HG03565 (cell line): ENCODE measurements at regions not wholly inside any gene's neighbourhood (a gene's known extent, or its start where the extent isn't known, plus 50 kb on each side); places are given as distances from the start of the nearest gene placed in this dataset.

Experiments
- ATAC-seq: cut with Tn5 transposase; IDR thresholded peaks from one replicate; pipeline ENCODE4 v1.9.1; 2021; ENCODE audit warnings: mild to moderate bottlenecking, moderate library complexity; ENCODE audit not compliant: unreplicated experiment

GRCh38 chrX:9312922-9313867 is 151.7 kb upstream of the TBL1X start:
- ATAC-seq, result no peak

GRCh38 chrX:9315086-9315485 is 149.8 kb upstream of the TBL1X start:
- ATAC-seq, result no peak

DNA sequence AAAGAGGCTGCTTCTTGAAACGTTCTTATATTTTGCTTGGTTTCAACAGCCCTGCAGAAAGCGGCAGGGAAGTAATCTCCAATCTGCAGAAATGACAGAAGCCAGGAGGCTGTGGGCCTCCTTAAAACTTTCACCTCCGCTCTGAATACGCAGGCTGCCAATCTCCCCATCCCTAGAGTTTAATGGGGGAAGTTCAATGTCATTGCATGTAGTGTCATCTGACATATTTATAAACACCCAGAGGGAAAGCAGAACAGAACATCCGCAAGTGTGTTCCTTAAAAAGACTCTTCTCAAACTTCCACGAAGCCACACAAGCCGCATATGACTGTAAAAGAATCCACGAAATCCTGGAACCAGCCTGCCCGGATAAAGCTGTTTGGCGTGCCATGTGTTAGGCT is 148.8 kb upstream of the TBL1X start:
- no peak for ATAC-seq

DNA sequence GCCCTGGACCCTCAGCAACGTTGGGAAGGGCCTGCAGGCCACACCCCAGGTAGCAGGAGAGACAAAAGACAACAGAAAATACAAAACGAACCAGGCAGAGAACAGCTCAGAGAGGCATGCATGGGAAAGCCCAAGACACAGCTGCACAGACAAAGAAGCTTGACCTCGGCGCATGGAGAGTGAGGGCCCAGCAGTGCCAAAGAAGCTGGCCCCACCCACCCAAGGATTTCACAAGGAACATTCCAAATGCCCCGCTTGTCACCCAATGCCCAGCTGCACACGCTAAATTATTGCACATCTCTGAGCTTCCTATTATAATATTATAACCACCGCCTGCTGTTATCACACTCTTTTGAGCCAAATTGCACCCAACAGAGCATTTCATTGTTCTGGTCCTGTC is 147.7 kb upstream of the TBL1X start:
- no peak for ATAC-seq

GRCh38 chrX:9318213-9318612 is 146.6 kb upstream of the TBL1X start:
- ATAC-seq, result no peak

DNA sequence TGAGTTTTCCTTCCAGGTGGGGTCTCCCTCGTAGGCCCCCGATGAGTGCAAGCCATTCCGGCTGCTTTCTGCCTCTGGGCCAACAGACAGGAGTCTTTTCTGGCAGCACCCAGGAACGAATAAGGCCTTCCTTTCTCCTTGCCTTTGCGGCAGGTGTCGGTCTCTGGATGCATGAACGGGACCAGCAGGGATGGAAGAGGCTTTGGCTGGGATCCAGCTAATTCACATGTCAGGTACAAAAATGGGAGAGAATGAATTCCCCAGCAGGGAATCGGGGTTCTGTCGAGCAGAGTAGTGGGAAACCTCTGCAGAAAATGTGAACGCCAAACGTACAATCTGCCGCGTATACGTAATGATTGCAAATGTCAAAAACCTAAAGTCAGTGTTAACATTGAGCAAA is 146.1 kb upstream of the TBL1X start:
- ATAC-seq, result no peak

- no peak for ATAC-seq
These were observed 143.9 kb upstream of the TBL1X start for GRCh38 chrX:9320940-9321339.

- no peak for ATAC-seq
These were observed 140.2 kb upstream of the TBL1X start for GRCh38 chrX:9324676-9325075.

GRCh38 chrX:9326369-9326768 is 138.5 kb upstream of the TBL1X start:
- ATAC-seq, result no peak

GRCh38 chrX:9327086-9327746 is 137.6 kb upstream of the TBL1X start:
- ATAC-seq, result no peak

DNA sequence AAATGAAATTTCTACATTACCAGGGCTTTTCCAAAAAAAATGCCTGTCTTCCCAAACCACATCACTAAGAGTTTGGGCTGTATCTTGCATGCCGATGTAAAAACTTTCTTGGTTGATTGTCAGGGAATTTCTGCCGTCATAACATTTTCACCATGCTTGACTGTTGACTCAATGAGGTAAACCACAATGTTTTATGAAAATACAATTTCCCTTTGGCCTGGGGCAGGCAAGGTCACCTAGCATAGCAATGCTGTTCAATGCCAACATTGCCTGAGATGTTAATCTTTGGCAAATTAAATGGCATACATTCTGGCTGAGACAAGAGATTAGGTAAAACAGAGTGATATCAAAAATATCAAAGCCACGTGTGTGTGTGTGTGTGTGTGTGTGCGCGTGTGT is 137.1 kb upstream of the TBL1X start:
- ATAC-seq, result no peak

DNA sequence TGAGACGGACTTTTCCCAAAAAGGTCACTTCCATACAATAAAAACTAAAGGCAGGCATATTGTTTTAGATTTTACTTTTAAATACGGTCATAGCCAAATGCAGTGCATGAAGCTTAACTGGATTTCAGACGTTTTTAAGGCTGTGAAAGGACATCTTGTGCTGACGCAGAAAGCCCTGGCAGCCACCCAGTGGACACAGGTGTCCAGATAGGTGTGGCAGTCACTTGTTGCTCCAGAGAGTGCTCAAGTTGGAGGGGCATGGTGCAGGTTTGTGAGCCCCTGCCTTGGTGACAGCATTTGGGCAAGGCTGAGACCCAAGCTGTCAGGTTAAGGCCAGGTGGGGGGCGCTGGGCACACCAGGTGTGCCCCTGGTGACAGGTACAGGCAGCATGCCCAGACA is 135.8 kb upstream of the TBL1X start:
- ATAC-seq, result no peak

GRCh38 chrX:9330249-9330982 is 134.4 kb upstream of the TBL1X start:
- ATAC-seq, result no peak

DNA sequence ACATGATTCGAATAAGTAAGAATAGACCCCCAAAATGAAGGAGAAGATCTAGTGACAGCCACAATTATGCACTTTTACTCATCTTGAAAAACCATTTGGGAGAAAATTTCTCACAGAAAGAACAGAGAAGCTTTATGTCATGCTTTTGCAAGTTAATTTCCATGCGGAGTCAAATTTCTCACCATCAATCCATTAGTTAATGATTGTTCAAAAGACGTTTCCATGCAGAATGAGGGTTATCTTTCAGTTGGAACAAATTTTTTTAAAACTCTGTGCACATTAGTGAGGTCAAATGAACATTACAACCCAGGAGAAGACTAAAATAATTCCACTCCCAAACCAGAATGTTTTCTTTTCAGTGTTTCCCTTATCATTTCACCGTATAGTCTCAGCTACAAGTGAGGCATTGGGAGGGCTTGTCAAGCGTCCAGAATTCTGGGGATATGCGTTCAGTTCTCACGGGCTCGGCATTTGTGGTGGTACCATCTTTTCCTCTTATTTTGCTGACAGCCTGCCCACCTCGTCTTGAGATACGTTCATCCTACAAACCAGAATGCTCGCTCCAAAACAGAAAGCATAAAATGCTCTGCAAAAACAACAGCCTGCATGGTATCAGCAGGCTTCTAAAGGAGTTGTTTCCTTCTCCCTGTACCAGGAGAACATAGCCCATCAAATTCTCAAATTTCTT is 130.8 kb upstream of the TBL1X start:
- ATAC-seq, result no peak

DNA sequence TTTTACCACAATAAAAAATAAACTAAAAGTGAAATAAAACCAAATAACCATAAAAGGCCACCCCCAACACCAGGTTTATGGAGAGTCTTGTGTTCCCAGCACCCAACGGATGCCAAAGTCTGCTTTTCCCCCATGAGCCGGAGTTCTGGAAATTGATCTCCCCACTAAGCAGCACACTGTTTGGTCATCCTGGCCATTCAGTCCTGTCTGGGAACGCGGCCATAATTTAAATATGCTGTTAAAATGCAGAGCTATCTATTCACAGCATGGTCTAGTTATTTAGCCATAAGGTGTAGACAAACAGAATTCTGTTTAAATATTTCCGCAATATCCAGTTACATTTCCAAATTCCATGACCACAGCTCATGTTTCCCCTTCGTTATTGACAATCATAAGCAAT is 129.6 kb upstream of the TBL1X start:
- no peak for ATAC-seq

- ATAC-seq, result no peak
These were observed 128.4 kb upstream of the TBL1X start for GRCh38 chrX:9336456-9336855.

DNA sequence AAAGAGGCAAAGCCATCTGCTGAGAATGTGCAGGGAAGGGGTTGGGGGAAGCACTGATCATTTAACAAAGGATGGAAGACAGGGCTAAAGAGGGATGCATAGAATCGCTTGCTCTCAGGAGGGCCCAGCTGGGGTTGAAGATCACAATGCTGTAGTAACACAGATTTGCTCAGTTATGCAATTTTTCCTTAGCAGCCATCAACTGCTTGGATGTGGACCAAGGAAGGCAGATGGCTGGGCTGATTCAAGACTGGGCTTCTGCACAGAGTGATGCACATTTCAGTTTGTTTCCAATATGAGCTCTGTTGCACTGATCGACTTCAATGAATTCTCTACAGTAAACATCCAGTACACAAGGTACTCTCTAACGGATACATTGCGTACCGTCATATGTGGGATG is 127.8 kb upstream of the TBL1X start:
- ATAC-seq, result no peak

GRCh38 chrX:9338986-9339385 is 125.9 kb upstream of the TBL1X start:
- ATAC-seq, result no peak

GRCh38 chrX:9339603-9340491 is 125.0 kb upstream of the TBL1X start:
- ATAC-seq, result no peak
